ENCODE measurements at regions not wholly inside any gene's neighbourhood (a gene's known extent, or its start where the extent isn't known, plus 50 kb on each side); places are given as distances from the start of the nearest gene placed in this dataset.

GRCh38 chr4:11151500-11151899 lies 277.2 kb downstream of the HS3ST1 start:
- TF ChIP-seq CTCF (IDR thresholded peaks at IDR 0.05; ENCODE audit: control extremely low read depth in 1 of 3, insufficient read depth in 1 of 3, low read depth in 1 of 3, low read length in 3 of 3) (no peak), CHD2 (IDR thresholded peaks at IDR 0.05; ENCODE audit: low read length) (no peak), MAX (IDR thresholded peaks at IDR 0.05) (no peak)

Data from H1 (cell line).